SK-N-MC (cell line): ENCODE measurements at regions not wholly inside any gene's neighbourhood (a gene's known extent, or its start where the extent isn't known, plus 50 kb on each side); places are given as distances from the start of the nearest gene placed in this dataset.

Experiments
- EZH2 ChIP-seq: fragments of 200-600 bp; sonication (generic); IDR thresholded peaks from one replicate; pipeline ENCODE4 v1.6.1; 2017; ENCODE audit warnings: antibody characterized with exemption
- FOXP2 ChIP-seq: optimal IDR thresholded peaks from 2 replicates; pipeline ENCODE3; 2011; ENCODE audit warnings: mild to moderate bottlenecking, moderate library complexity; ENCODE audit not compliant: insufficient read depth; ENCODE audit errors: extremely low read length, control extremely low read depth
- POLR2AphosphoS5 ChIP-seq: IDR thresholded peaks from 2 replicates; pipeline ENCODE4 v1.6.1; 2012; ENCODE audit warnings: mild to moderate bottlenecking, low read depth, low read length, borderline replicate concordance

GRCh38 chr18:28735731-28736130 lies 558.8 kb upstream of the CDH2 start:
- TF ChIP-seq POLR2AphosphoS5 (no peak), EZH2 (no peak), FOXP2 (no peak)
